DOHH2 (cell line): ENCODE measurements at regions not wholly inside any gene's neighbourhood (a gene's known extent, or its start where the extent isn't known, plus 50 kb on each side); places are given as distances from the start of the nearest gene placed in this dataset.

Source experiments
- EZH2phosphoT487 ChIP-seq: fragments of 200-600 bp; sonication (generic); IDR thresholded peaks from 2 replicates; pipeline ENCODE4 v1.6.1; 2017; ENCODE audit warnings: borderline replicate concordance, mild to moderate bottlenecking, antibody characterized with exemption, low read length, moderate library complexity, mixed read lengths
- TF ChIP-seq, protein P1 (sequence below): fragments of 200-600 bp; sonication (generic); IDR thresholded peaks from one replicate; pipeline ENCODE4 v1.5.1; 2014; ENCODE audit warnings: antibody characterized with exemption, mild to moderate bottlenecking, low read depth, low read length; ENCODE audit not compliant: poor library complexity, severe bottlenecking

DNA sequence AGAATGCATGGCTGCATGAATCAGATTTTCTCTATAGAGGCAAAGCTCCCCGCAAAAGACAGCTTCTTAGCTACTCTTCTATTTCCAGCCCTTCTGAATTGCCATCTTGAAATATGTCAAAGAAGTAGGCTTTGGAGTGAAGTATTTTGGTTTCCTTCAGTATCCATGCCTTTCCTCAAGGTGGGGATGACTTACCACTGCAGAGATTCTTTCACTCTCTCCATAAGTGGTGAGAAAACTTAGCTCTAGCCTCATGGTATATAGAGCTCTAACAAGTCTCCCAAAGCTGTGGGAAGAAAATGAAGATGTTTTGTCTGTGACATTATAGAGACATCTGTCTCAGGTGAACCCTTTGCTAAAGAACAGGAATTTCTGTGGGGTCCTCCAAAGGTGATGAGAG, 89.6 kb upstream of the ITGB1 start:
- TF ChIP-seq, protein P1, sequence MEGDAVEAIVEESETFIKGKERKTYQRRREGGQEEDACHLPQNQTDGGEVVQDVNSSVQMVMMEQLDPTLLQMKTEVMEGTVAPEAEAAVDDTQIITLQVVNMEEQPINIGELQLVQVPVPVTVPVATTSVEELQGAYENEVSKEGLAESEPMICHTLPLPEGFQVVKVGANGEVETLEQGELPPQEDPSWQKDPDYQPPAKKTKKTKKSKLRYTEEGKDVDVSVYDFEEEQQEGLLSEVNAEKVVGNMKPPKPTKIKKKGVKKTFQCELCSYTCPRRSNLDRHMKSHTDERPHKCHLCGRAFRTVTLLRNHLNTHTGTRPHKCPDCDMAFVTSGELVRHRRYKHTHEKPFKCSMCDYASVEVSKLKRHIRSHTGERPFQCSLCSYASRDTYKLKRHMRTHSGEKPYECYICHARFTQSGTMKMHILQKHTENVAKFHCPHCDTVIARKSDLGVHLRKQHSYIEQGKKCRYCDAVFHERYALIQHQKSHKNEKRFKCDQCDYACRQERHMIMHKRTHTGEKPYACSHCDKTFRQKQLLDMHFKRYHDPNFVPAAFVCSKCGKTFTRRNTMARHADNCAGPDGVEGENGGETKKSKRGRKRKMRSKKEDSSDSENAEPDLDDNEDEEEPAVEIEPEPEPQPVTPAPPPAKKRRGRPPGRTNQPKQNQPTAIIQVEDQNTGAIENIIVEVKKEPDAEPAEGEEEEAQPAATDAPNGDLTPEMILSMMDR: no peak
- TF ChIP-seq EZH2phosphoT487: no peak
